Panc1 (cell line): ENCODE measurements at regions not wholly inside any gene's neighbourhood (a gene's known extent, or its start where the extent isn't known, plus 50 kb on each side); places are given as distances from the start of the nearest gene placed in this dataset.

Experiments used
- ATAC-seq: fragments of 200-7000 bp; cut with Tn5 transposase; 2 replicates; pipeline ENCODE4 v1.9.1; 2020; ENCODE audit warnings: mild to moderate bottlenecking, moderate library complexity
- BruUV-seq: library from RNA; stranded (reverse); fragments of 400-500 nt; replicated peaks from 2 replicates; lab custom pipeline; 2021; lab: Mats Ljungman, UMichigan
- CTCF ChIA-PET: fragments of 300-600 bp; sonication (Branson Sonifier 250); formaldehyde crosslinking; loops from one replicate; lab custom pipeline; 2022; ENCODE audit warnings: antibody characterized with exemption; lab: Charles Lee
- POLR2A ChIA-PET: fragments of 300-600 bp; sonication (Branson Sonifier 250); formaldehyde crosslinking; loops from one replicate; lab custom pipeline; 2022; ENCODE audit warnings: antibody characterized with exemption; lab: Charles Lee
- DNase-seq: peaks from one replicate; pipeline ENCODE4 v3.0.0-alpha.2; 2010; ENCODE audit warnings: low read depth, low spot score
- H3K27ac ChIP-seq: 2 replicates; pipeline ENCODE4 v1.5.1; 2011; ENCODE audit warnings: mild to moderate bottlenecking, low read length, inconsistent platforms
- H3K27me3 ChIP-seq: fragments of 200-500 bp; sonication (Bioruptor generic); 2 replicates; pipeline ENCODE4 v1.6.0; 2014; ENCODE audit warnings: low read length, inconsistent platforms; ENCODE audit not compliant: control insufficient read depth, insufficient read depth
- H3K36me3 ChIP-seq: fragments of 200-500 bp; sonication (Bioruptor generic); 2 replicates; pipeline ENCODE4 v1.5.1; 2014; ENCODE audit warnings: inconsistent platforms, mild to moderate bottlenecking, low read length, moderate library complexity; ENCODE audit not compliant: control insufficient read depth, insufficient read depth
- H3K4me1 ChIP-seq: 2 replicates; pipeline ENCODE4 v1.5.1; 2011; ENCODE audit warnings: inconsistent platforms, mild to moderate bottlenecking, low read length, moderate library complexity; ENCODE audit not compliant: control insufficient read depth, insufficient read depth
- H3K4me3 ChIP-seq, 2 experiments: 2 replicates each; pipeline ENCODE4 v1.5.1; 2011 to 2012; ENCODE audit warnings: low read depth in 2 of 2, low read length in 2 of 2, mild to moderate bottlenecking in 2 of 2, inconsistent platforms in 1 of 2, moderate library complexity in 1 of 2
- H3K9me3 ChIP-seq: fragments of 200-500 bp; sonication (Bioruptor generic); 2 replicates; pipeline ENCODE4 v1.5.1; 2014; ENCODE audit warnings: low read depth, mild to moderate bottlenecking, inconsistent platforms, low read length, moderate library complexity; ENCODE audit not compliant: control insufficient read depth, insufficient read depth
- POLR2AphosphoS5 ChIP-seq: IDR thresholded peaks from 2 replicates; pipeline ENCODE4 v1.6.1; 2012; ENCODE audit warnings: mild to moderate bottlenecking, low read depth, low read length, moderate library complexity
- REST ChIP-seq, 2 experiments: IDR thresholded peaks; 2 replicates each; pipeline ENCODE4 v1.6.1; 2011 to 2012; ENCODE audit warnings: low read depth in 2 of 2, control low read depth in 1 of 2, low read length in 1 of 2, mild to moderate bottlenecking in 1 of 2, moderate library complexity in 1 of 2; ENCODE audit not compliant: insufficient read depth in 1 of 2
- SIN3A ChIP-seq: IDR thresholded peaks from 2 replicates; pipeline ENCODE4 v1.6.1; 2012; ENCODE audit warnings: low read depth, mild to moderate bottlenecking, low read length, moderate library complexity, borderline replicate concordance; ENCODE audit not compliant: insufficient read depth
- TCF7L2 ChIP-seq: IDR thresholded peaks from 2 replicates; pipeline ENCODE4 v1.6.1; 2011; ENCODE audit warnings: mild to moderate bottlenecking, low read depth, low read length, inconsistent platforms
- in situ Hi-C: cut with HindIII; loops from 2 replicates; pipeline ENCODE4 v1.10.0; 2016; ENCODE audit warnings: low sequenced_read_pairs, low pct_unique_long_range_greater_than_20kb
- intact Hi-C: fragments of 100-400 bp; cut with micrococcal nuclease; formaldehyde crosslinking; loops from one replicate; pipeline ENCODE4 v1.10.0; 2022; ENCODE audit not compliant: unreplicated experiment
- TF ChIP-seq, protein P1 (sequence below): fragments of 450-650 bp; IDR thresholded peaks from 2 replicates; pipeline ENCODE4 v1.5.1; 2017; ENCODE audit warnings: mild to moderate bottlenecking

GRCh38 chr12:60265741-60266140, 669.9 kb downstream of the SLC16A7 start:
- Histone ChIP-seq H3K36me3 (no peaks in the 10 kb centered on the region), H3K27ac (peak overlapping the region; percentile 39), H3K9me3 (no peaks in the 10 kb centered on the region), H3K27me3 (no peaks in the 10 kb centered on the region), H3K4me1 (peaks cover 4% of the 10 kb centered on the region), H3K4me3 (no peak overlapping the region)
- TF ChIP-seq POLR2AphosphoS5 = no peak
- TF ChIP-seq, protein P1, sequence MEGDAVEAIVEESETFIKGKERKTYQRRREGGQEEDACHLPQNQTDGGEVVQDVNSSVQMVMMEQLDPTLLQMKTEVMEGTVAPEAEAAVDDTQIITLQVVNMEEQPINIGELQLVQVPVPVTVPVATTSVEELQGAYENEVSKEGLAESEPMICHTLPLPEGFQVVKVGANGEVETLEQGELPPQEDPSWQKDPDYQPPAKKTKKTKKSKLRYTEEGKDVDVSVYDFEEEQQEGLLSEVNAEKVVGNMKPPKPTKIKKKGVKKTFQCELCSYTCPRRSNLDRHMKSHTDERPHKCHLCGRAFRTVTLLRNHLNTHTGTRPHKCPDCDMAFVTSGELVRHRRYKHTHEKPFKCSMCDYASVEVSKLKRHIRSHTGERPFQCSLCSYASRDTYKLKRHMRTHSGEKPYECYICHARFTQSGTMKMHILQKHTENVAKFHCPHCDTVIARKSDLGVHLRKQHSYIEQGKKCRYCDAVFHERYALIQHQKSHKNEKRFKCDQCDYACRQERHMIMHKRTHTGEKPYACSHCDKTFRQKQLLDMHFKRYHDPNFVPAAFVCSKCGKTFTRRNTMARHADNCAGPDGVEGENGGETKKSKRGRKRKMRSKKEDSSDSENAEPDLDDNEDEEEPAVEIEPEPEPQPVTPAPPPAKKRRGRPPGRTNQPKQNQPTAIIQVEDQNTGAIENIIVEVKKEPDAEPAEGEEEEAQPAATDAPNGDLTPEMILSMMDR = no peak
- no peak for TF ChIP-seq SIN3A
- no peak for TF ChIP-seq TCF7L2
- TF ChIP-seq REST (IDR thresholded peaks at IDR 0.05; ENCODE audit: insufficient read depth in 1 of 2, low read depth in 2 of 2, low read length in 1 of 2) = no peak
- in situ Hi-C loops = no loop called here
- POLR2A ChIA-PET = no interaction called here
- intact Hi-C loops = no loop called here
- ATAC-seq (no peak), DNase-seq (peak; percentile 13)
- CTCF ChIA-PET = no interaction called here
- no TSS peak for BruUV-seq

DNA sequence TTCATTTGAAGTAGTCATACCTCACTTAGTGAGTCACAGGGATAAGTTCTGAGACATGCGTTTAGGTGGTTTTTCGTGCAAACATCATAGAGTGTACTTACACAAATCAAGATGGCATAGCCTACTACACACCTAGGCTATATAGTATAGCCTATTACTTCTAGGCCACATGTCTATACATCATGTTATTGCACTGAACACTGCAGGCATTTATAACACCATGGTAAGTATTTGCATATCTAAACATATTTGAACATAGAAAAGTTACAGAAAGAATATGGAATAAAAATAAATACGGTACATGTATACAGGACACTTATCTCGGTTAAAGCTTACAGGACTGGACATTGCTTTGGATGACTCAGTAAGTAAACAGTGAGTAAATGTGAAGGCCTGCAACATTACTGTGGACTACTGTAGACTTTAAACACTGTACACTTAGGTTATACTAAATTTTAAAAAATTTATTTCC, 670.6 kb downstream of the SLC16A7 start:
- no peaks in the 10 kb centered on the region for H3K36me3 ChIP-seq
- CTCF ChIA-PET = no interaction called here
- BruUV-seq = no TSS peak
- ATAC-seq (peak; percentile 99), DNase-seq (peak; percentile 88)
- peak overlapping the region; percentile 39 for H3K27ac ChIP-seq
- TF ChIP-seq, protein P1 = no peak
- TF ChIP-seq TCF7L2 (no peak), SIN3A (no peak), REST (IDR thresholded peaks at IDR 0.05; ENCODE audit: insufficient read depth in 1 of 2, low read depth in 2 of 2, low read length in 1 of 2) (no peak), POLR2AphosphoS5 (no peak)
- in situ Hi-C loops = no loop called here
- H3K4me3 ChIP-seq = no peak overlapping the region
- POLR2A ChIA-PET = no interaction called here
- intact Hi-C loops = no loop called here
- H3K4me1 ChIP-seq = peaks cover 4% of the 10 kb centered on the region
- no peaks in the 10 kb centered on the region for H3K27me3 ChIP-seq
- H3K9me3 ChIP-seq = no peaks in the 10 kb centered on the region
